Trophoblast cell (in vitro differentiated cells and primary cell): ENCODE measurements at regions not wholly inside any gene's neighbourhood (a gene's known extent, or its start where the extent isn't known, plus 50 kb on each side); places are given as distances from the start of the nearest gene placed in this dataset.

ENCODE experiments used
- DNase-seq, 2 donors: peaks; one replicate each; pipeline ENCODE4 v3.0.0-alpha.2; 2016
- H2AFZ ChIP-seq: 2 replicates; pipeline ENCODE4 v1.6.1; 2013; ENCODE audit warnings: low read length, moderate library complexity, mild to moderate bottlenecking; ENCODE audit not compliant: insufficient read depth, poor library complexity
- H2AK5ac ChIP-seq: 2 replicates; pipeline ENCODE4 v1.6.1; 2013; ENCODE audit warnings: mild to moderate bottlenecking, low read length
- H2BK120ac ChIP-seq: 2 replicates; pipeline ENCODE4 v1.6.1; 2013; ENCODE audit warnings: low read length, mild to moderate bottlenecking, moderate library complexity; ENCODE audit not compliant: insufficient read depth, poor library complexity
- H2BK12ac ChIP-seq: 2 replicates; pipeline ENCODE4 v1.6.1; 2013; ENCODE audit warnings: mild to moderate bottlenecking, low read length, moderate library complexity
- H2BK5ac ChIP-seq: 2 replicates; pipeline ENCODE4 v1.6.1; 2013; ENCODE audit warnings: low read length, low read depth, moderate library complexity, mild to moderate bottlenecking; ENCODE audit not compliant: poor library complexity
- H3K14ac ChIP-seq: 2 replicates; pipeline ENCODE4 v1.6.1; 2013; ENCODE audit warnings: mild to moderate bottlenecking, low read length
- H3K18ac ChIP-seq: 2 replicates; pipeline ENCODE4 v1.6.1; 2013; ENCODE audit warnings: mild to moderate bottlenecking, low read length
- H3K23ac ChIP-seq: 2 replicates; pipeline ENCODE4 v1.6.1; 2013; ENCODE audit warnings: low read length
- H3K27ac ChIP-seq: 2 replicates; pipeline ENCODE4 v1.5.1; 2013; ENCODE audit warnings: low read depth, mild to moderate bottlenecking, inconsistent platforms, low read length, moderate library complexity
- H3K27me3 ChIP-seq: 2 replicates; pipeline ENCODE4 v1.6.1; 2013; ENCODE audit warnings: inconsistent platforms, mild to moderate bottlenecking, low read length, moderate library complexity; ENCODE audit not compliant: insufficient read depth
- H3K36me3 ChIP-seq, 2 experiments: 1 replicate in 1 of 2; 2 replicates in 1 of 2; pipeline ENCODE4 v1.6.1; 2013; ENCODE audit warnings: low read length in 2 of 2, mild to moderate bottlenecking in 2 of 2, moderate library complexity in 1 of 2; ENCODE audit not compliant: insufficient read depth in 2 of 2, control insufficient read depth in 1 of 2
- H3K4ac ChIP-seq: 2 replicates; pipeline ENCODE4 v1.6.1; 2013; ENCODE audit warnings: low read depth, mild to moderate bottlenecking, low read length, moderate library complexity
- H3K4me1 ChIP-seq, 2 experiments: 1 replicate in 1 of 2; 2 replicates in 1 of 2; pipeline ENCODE4 v1.6.1; 2013; ENCODE audit warnings: low read length in 2 of 2, mild to moderate bottlenecking in 2 of 2, moderate library complexity in 1 of 2; ENCODE audit not compliant: insufficient read depth in 2 of 2, control insufficient read depth in 1 of 2
- H3K4me2 ChIP-seq: 2 replicates; pipeline ENCODE4 v1.6.1; 2013; ENCODE audit warnings: inconsistent platforms, mild to moderate bottlenecking, low read length, moderate library complexity
- H3K4me3 ChIP-seq: 2 replicates; pipeline ENCODE4 v1.5.1; 2013; ENCODE audit warnings: mild to moderate bottlenecking, low read depth, low read length, inconsistent platforms
- H3K79me1 ChIP-seq: one replicate; pipeline ENCODE4 v1.6.1; 2013; ENCODE audit warnings: low read length
- H3K79me2 ChIP-seq: 2 replicates; pipeline ENCODE4 v1.6.1; 2013; ENCODE audit warnings: low read length, mild to moderate bottlenecking; ENCODE audit not compliant: control insufficient read depth, insufficient read depth, poor library complexity
- H3K9ac ChIP-seq: 2 replicates; pipeline ENCODE4 v1.6.1; 2013; ENCODE audit warnings: mild to moderate bottlenecking, low read length
- H3K9me3 ChIP-seq: 2 replicates; pipeline ENCODE4 v1.6.1; 2013; ENCODE audit warnings: low read depth, mild to moderate bottlenecking, control low read depth, inconsistent platforms, low read length; ENCODE audit not compliant: insufficient read depth
- H4K12ac ChIP-seq: 2 replicates; pipeline ENCODE4 v1.6.1; 2013; ENCODE audit warnings: low read depth, mild to moderate bottlenecking, low read length, moderate library complexity
- H4K8ac ChIP-seq: 2 replicates; pipeline ENCODE4 v1.6.1; 2013; ENCODE audit warnings: low read depth, mild to moderate bottlenecking, low read length, moderate library complexity
- H4K91ac ChIP-seq: one replicate; pipeline ENCODE4 v1.6.1; 2013; ENCODE audit warnings: low read depth, mild to moderate bottlenecking, low read length, moderate library complexity
- WGBS: extraction: QIAGEN DNeasy Blood & Tissue Kit; methylation state at CpG from one replicate; pipeline ENCODE4 v1.1.7; 2013; ENCODE audit warnings: missing lambda C conversion rate; ENCODE audit not compliant: insufficient read length, insufficient coverage; ENCODE audit errors: extremely low coverage; 5-methylcytosine and 5-hydroxymethylcytosine counted together

DNA sequence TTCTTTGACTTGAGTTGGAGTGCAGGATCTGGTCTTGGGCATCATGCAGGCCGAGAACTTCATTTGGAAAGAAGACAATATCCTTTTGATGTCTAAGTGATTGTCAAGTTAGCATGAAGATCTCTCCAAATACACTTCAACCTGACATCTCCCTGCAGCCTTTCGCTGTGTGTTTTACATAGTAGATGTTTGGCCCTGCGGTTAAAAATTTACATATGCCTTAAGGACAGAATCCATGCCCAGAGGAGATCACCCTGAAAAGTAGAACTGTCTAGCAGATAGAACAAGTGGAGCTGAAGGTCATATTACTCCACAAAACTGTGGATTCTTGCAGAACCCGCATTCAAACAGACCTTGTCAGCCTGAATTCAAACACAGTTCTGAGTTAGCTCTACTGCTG, 409.9 kb downstream of the LPIN1 start:
- Histone ChIP-seq H3K18ac (no peak overlapping the region), H3K9ac (no peak overlapping the region), H3K79me2 (no peaks in the 10 kb centered on the region), H3K79me1 (no peaks in the 10 kb centered on the region), H3K23ac (no peak overlapping the region), H3K4me2 (no peak overlapping the region), H4K91ac (no peak overlapping the region), H4K8ac (no peak overlapping the region), H3K4me1 (peaks cover 0 to 5% of the 10 kb centered on the region in 2 experiments), H3K27me3 (no peaks in the 10 kb centered on the region), H3K4ac (no peak overlapping the region), H3K14ac (no peak overlapping the region), H4K12ac (no peak overlapping the region), H2BK120ac (no peak overlapping the region), H2AFZ (no peak overlapping the region), H2BK5ac (no peak overlapping the region), H2BK12ac (no peak overlapping the region), H2AK5ac (no peak overlapping the region), H3K36me3 (no peaks in the 10 kb centered on the region), H3K27ac (no peak overlapping the region), H3K4me3 (no peak overlapping the region), H3K9me3 (no peaks in the 10 kb centered on the region)
- no CpG with 5 or more reads among the region's 4 CpGs for WGBS
- DNase-seq = no peak

DNA sequence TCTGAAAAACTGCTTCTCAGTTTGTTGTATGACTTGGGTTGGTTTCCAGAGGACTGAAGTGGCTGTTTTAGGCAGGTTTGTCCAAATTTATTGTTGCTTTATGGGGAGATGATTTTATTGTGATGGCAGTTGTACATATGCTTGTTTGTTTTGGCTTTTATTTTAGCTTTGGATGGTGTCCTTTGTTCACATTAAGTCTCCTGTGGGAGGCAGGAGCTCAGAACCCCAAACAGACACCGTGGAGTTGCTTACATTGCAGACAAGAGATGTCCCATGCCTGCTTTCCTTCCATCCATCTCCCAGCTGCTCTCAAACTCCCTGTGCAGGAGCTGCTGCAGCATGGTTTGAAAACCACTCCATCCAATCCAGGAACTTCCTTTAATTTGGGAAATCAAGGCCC, 414.7 kb downstream of the LPIN1 start:
- no CpG with 5 or more reads among the region's 1 CpG for WGBS

DNA sequence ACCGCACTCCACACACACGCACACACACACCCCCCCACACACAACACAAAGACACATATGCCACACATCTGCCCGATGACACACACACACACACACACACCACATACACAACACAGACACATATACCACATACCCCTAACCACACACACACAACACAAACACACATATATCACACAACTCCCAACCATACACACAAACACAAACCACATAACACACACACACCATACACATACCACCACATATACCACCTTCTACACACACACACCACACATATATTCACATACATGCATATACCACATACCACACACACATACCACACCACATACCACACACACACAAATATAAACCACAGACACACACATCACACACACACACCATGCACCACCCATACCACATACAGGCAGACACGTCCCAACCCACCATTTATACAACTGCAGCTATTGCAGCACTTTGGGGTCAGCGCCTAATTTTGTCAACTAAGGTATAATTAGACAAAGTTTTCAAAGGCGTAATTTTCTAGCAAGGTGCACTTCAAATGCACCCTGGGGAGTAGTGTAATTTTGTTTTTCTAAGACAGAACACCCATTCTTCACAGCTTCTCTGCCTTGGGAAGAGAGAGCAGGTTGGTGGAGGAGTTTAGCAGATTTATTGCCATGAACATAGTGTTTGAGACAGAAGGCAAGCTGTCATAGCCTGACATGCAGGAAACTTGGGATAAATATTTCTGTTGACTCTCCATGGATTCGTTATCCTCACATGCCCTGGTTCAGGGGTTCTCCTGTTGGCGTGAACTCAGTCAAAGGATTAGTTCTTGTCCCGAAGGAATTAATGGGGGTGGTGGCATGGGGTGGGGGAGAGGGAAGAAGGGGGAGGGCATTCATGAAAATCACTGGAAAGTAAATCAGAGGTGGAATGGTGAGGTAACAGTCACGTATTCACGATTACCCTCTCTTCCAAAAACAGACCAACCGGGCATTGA, 416.1 kb downstream of the LPIN1 start:
- WGBS = no CpG with 5 or more reads among the region's 12 CpGs
- no peak overlapping the region for H2BK5ac ChIP-seq
- H3K23ac ChIP-seq = peak overlapping the region; percentile 22
- H3K79me2 ChIP-seq = no peaks in the 10 kb centered on the region
- no peak overlapping the region for H2AK5ac ChIP-seq
- no peak overlapping the region for H4K8ac ChIP-seq
- DNase-seq = no peak
- peaks cover 0 to 3% of the 10 kb centered on the region in 2 experiments for H3K4me1 ChIP-seq
- no peaks in the 10 kb centered on the region for H3K27me3 ChIP-seq
- H3K4me3 ChIP-seq = no peak overlapping the region
- no peak overlapping the region for H3K27ac ChIP-seq
- no peak overlapping the region for H4K91ac ChIP-seq
- no peaks in the 10 kb centered on the region for H3K36me3 ChIP-seq
- no peak overlapping the region for H2AFZ ChIP-seq
- H3K9ac ChIP-seq = peak overlapping the region; percentile 53
- H3K18ac ChIP-seq = no peak overlapping the region
- no peak overlapping the region for H3K4ac ChIP-seq
- no peak overlapping the region for H2BK12ac ChIP-seq
- H4K12ac ChIP-seq = no peak overlapping the region
- no peak overlapping the region for H3K4me2 ChIP-seq
- no peak overlapping the region for H3K14ac ChIP-seq
- peaks cover 1% of the 10 kb centered on the region for H3K79me1 ChIP-seq
- H3K9me3 ChIP-seq = peaks cover 2% of the 10 kb centered on the region
- no peak overlapping the region for H2BK120ac ChIP-seq

More for the DNA sequence above, 414.7 kb downstream of the LPIN1 start:
- H4K12ac ChIP-seq = no peak overlapping the region
- H2BK120ac ChIP-seq = no peak overlapping the region
- H2BK12ac ChIP-seq = no peak overlapping the region
- H2AFZ ChIP-seq = no peak overlapping the region
- no peak overlapping the region for H3K27ac ChIP-seq
- peaks cover 0 to 3% of the 10 kb centered on the region in 2 experiments for H3K4me1 ChIP-seq
- no peak overlapping the region for H2BK5ac ChIP-seq
- H3K79me1 ChIP-seq = no peaks in the 10 kb centered on the region
- H3K9me3 ChIP-seq = peaks cover 2% of the 10 kb centered on the region
- H3K27me3 ChIP-seq = no peaks in the 10 kb centered on the region
- no peak for DNase-seq
- H3K9ac ChIP-seq = no peak overlapping the region
- H4K91ac ChIP-seq = no peak overlapping the region
- no peak overlapping the region for H3K4ac ChIP-seq
- H3K4me3 ChIP-seq = no peak overlapping the region
- H3K79me2 ChIP-seq = no peaks in the 10 kb centered on the region
- H3K36me3 ChIP-seq = no peaks in the 10 kb centered on the region
- no peak overlapping the region for H3K4me2 ChIP-seq
- no peak overlapping the region for H3K23ac ChIP-seq
- no peak overlapping the region for H3K18ac ChIP-seq
- no peak overlapping the region for H3K14ac ChIP-seq
- no peak overlapping the region for H4K8ac ChIP-seq
- no peak overlapping the region for H2AK5ac ChIP-seq

DNA sequence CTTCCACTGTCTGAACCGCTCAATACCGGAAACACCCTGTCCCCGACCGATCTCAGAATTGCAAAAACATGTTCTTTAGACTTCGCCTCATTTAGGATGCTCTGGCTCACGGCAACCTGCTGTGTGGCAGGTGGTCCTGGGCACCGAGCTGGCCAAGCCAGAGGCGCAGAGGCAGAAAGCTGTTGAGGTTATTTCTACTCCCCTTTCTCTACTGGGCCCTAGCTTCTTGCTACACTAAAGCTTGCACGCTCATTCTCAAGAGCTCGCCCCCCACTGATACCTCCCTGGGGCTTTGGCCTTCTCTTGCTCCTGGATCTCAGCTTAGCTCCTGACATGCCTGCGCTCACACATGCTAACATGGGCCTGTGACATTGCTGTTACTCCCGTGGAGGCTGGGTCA, 417.4 kb downstream of the LPIN1 start:
- no peak overlapping the region for H4K91ac ChIP-seq
- H4K12ac ChIP-seq = no peak overlapping the region
- H3K79me2 ChIP-seq = no peaks in the 10 kb centered on the region
- H3K4me3 ChIP-seq = no peak overlapping the region
- H3K9ac ChIP-seq = no peak overlapping the region
- H2BK120ac ChIP-seq = no peak overlapping the region
- H3K9me3 ChIP-seq = peaks cover 2% of the 10 kb centered on the region
- no CpG with 5 or more reads among the region's 12 CpGs for WGBS
- peaks cover 5 to 8% of the 10 kb centered on the region in 2 experiments for H3K4me1 ChIP-seq
- H3K4ac ChIP-seq = no peak overlapping the region
- no peak overlapping the region for H4K8ac ChIP-seq
- no peaks in the 10 kb centered on the region for H3K36me3 ChIP-seq
- H3K27ac ChIP-seq = no peak overlapping the region
- no peak overlapping the region for H2AK5ac ChIP-seq
- H3K23ac ChIP-seq = no peak overlapping the region
- H3K4me2 ChIP-seq = no peak overlapping the region
- no peak for DNase-seq
- peaks cover 1% of the 10 kb centered on the region for H3K79me1 ChIP-seq
- no peak overlapping the region for H2AFZ ChIP-seq
- no peak overlapping the region for H2BK12ac ChIP-seq
- H3K14ac ChIP-seq = no peak overlapping the region
- H2BK5ac ChIP-seq = no peak overlapping the region
- no peak overlapping the region for H3K18ac ChIP-seq
- no peaks in the 10 kb centered on the region for H3K27me3 ChIP-seq
